NCI-H2196 (cell line): ENCODE measurements at regions not wholly inside any gene's neighbourhood (a gene's known extent, or its start where the extent isn't known, plus 50 kb on each side); places are given as distances from the start of the nearest gene placed in this dataset.

Experiments
- DNase-seq: peaks from one replicate; lab custom pipeline; 2025; ENCODE audit not compliant: unreplicated experiment; lab: John Stamatoyannopoulos, UW

- DNase-seq: no peak
Observed at GRCh38 chr2:120914839-120915521, 179.3 kb downstream of the GLI2 start.

GRCh38 chr2:120915670-120916069 lies 180.0 kb downstream of the GLI2 start:
- no peak for DNase-seq

GRCh38 chr2:120916446-120916845 lies 180.8 kb downstream of the GLI2 start:
- DNase-seq: no peak

DNA sequence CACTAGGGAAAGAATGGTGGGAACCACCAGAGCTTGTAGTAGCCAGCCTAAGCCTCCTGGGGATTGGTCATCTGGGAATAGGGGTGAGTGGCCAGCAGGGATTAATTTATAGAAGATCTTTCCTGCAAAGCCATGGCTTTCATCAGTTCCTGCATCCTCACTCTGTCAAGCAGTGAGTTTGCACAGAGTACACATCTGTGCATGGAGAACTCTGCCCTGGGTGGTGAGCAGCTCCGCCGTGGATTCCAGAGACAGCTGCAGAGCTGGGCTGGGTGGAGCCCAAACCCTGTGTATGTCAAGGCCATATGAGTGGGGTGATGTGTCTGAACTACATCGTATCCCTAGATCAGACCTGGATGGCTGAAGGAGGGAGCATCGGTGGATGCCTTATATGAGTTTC lies 182.2 kb downstream of the GLI2 start:
- no peak for DNase-seq

GRCh38 chr2:120919216-120919615 lies 183.5 kb downstream of the GLI2 start:
- no peak for DNase-seq

GRCh38 chr2:120919771-120920453 lies 184.2 kb downstream of the GLI2 start:
- DNase-seq: no peak

DNA sequence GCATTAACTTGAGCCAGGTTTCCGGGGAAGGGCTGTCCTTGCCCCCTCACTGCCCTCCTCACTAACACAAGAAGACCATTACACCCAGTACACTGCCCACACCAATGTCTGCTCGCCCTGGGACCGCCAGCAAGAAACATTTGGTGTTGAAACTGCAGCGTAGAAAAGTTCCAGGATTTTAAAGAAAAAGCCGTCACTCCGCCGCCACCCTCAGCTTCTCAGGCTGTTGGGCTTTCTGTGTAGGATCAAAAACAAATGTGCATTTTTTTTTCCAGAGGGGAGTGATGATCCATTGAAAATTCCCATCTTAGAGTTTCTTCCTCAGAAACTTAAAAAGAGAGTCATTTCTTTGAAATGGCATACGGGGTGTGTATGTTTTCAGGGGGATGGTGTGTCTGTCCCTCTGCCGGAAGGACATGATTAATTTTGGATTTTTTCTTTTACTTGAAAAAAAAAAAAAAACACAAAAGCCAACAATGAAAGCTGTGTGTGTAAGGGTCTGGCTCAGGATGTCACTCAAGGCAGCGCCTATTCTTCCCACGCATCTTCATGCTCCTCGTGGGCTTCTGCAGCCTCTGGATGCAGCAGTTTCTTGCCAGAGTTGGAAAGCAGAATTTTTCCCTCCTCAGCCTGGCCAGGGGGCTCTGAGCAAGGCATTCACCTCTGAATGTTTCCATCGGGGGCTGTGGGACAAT lies 184.9 kb downstream of the GLI2 start:
- DNase-seq: no peak

- DNase-seq: no peak
Observed at GRCh38 chr2:120921457-120921856, 185.8 kb downstream of the GLI2 start.

GRCh38 chr2:120922571-120923332 lies 187.1 kb downstream of the GLI2 start:
- no peak for DNase-seq

DNA sequence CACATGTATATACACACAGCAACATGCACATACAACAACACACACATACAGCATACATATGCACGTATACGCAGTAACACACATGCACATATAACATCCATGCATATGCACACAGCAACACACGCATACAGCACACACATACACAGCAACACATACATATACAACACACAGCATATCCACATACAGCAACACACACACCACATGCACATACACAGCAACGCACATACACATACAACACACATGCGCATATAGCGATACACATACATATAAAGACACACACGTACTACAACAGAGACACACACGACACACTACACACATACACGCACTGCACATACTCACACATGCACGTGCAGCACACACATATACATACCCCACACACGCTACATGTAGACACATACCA lies 187.8 kb downstream of the GLI2 start:
- no peak for DNase-seq

DNA sequence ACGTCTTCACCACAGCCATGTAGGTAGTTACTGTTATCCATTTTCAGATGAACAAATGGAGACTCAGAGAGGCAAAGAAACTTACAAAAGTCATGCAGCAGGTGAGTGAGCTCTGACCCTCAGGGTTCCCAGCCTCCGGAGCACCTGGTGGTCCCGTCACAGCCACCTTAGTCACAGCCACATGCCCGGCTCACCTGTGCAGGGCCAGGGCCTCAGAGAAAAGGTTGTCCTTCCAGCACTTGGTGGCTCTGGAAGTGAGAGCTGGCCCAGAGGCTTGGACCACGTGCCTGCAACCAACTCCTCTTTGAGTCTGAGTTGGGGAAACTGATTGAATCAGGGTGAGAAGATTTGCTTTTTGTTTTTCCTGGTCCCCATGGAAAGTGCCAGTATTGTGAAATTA lies 189.3 kb downstream of the GLI2 start:
- no peak for DNase-seq

- no peak for DNase-seq
Observed at GRCh38 chr2:120926463-120927264, 191.0 kb downstream of the GLI2 start.

DNA sequence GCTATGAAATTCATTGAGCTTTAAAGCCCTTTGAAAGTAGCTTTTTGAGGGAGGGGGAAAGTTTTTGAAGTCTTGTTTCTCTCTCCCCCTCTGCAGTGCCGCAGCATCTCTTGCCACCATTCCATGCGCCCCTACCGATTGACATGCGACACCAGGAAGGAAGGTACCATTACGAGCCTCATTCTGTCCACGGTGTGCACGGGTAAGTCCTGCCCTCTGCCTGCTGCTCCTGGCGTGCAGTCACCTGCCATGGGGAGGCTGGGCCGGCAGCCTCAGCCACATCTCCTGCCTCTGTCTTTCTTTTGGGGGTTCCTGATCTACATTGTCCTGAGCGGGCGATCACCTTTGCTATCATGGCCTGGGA lies 191.6 kb downstream of the GLI2 start:
- DNase-seq: no peak

DNA sequence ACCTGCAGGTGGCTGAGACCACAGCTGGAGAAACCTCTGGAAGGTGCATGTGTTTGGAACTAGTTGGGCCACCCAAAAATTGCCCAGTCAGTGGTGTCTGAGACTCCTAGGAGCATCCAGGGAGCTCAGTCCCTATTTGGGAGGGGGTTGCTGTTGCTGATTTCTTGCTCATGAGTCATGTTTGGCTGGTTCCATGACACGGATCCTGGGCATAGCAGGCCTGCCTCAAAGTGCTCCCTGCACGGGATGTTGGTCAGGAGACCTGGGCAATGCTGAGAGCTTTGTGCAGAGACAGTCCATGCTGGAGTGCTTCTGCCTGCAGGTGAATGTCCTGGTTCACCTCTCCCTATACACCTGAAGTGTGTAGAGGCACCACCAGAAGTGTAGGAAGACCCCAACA lies 194.2 kb downstream of the GLI2 start:
- DNase-seq: no peak

- DNase-seq: no peak
Observed at GRCh38 chr2:120930236-120930635, 194.6 kb downstream of the GLI2 start.

DNA sequence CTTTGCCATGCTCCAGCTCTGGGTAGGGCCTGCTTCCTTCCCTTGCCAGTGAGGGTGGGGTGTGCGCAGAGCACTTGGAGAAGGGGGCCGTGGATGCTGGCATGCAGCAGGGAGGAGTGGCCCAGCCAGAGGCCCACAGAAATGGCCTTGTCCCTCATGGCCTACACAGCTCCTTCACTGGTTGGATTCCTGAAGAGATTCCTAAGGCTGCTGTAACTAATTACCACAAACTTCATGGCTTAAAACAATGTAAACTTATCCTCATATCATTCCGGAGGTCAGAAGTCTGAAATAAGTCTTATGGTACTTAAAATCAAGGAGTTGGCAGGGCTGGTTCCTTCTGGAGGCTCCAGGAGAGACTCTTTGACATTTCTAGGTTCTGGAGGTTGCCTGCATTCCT lies 195.2 kb downstream of the GLI2 start:
- no peak for DNase-seq

GRCh38 chr2:120932472-120932871 lies 196.8 kb downstream of the GLI2 start:
- no peak for DNase-seq

DNA sequence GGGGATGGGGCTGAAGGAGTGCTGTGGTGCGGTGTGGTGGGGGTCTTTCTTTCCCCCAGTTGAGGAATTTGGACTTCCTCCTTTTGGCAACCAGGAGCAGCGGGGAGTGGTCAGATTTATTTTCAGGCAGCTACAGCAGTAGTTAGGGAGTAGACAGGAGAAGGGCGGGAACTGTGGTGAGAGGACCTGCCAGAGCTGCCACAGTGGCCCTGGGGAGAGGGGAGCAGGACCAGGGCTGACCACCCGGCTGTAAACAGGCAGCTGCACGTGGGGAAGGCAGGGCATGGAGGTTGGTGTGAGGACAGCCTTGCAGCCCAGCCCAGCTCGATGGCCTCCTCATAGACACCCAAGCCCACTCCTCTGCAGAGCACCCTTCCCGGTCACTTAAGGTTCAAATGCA lies 197.2 kb downstream of the GLI2 start:
- DNase-seq: no peak

- DNase-seq: no peak
Observed at GRCh38 chr2:120933693-120934573, 198.3 kb downstream of the GLI2 start.
